HUDEP-2 (cell line): ENCODE measurements at regions not wholly inside any gene's neighbourhood (a gene's known extent, or its start where the extent isn't known, plus 50 kb on each side); places are given as distances from the start of the nearest gene placed in this dataset.

Experiments used
- DNase-seq, 76 experiments: peaks; one replicate each; lab custom pipeline; 2025; ENCODE audit not compliant: unreplicated experiment in 76 of 76; lab: John Stamatoyannopoulos, UW

GRCh38 chr13:105073041-105073440, 1462.4 kb downstream of the EFNB2 start:
- no peak for DNase-seq

- DNase-seq = no peak
Observed at GRCh38 chr13:105070452-105070851, 1465.0 kb downstream of the EFNB2 start.

GRCh38 chr13:105069106-105069505, 1466.4 kb downstream of the EFNB2 start:
- no peak for DNase-seq

GRCh38 chr13:105063676-105064075, 1471.8 kb downstream of the EFNB2 start:
- DNase-seq = no peak

GRCh38 chr13:105059786-105060185, 1475.7 kb downstream of the EFNB2 start:
- no peak for DNase-seq

GRCh38 chr13:105058517-105058916, 1476.9 kb downstream of the EFNB2 start:
- no peak for DNase-seq

- no peak for DNase-seq
Observed at GRCh38 chr13:105052711-105053110, 1482.8 kb downstream of the EFNB2 start.

GRCh38 chr13:105050686-105051085, 1484.8 kb downstream of the EFNB2 start:
- no peak for DNase-seq

- DNase-seq = no peak
Observed at GRCh38 chr13:105048677-105049076, 1486.8 kb downstream of the EFNB2 start.

- DNase-seq = peak in 1 of 76 experiments; percentile 2
Observed at GRCh38 chr13:105047676-105048295, 1487.7 kb downstream of the EFNB2 start.

- DNase-seq = no peak
Observed at GRCh38 chr13:105037110-105037509, 1498.4 kb downstream of the EFNB2 start.

- DNase-seq = no peak
Observed at GRCh38 chr13:105035092-105035491, 1500.4 kb downstream of the EFNB2 start.

GRCh38 chr13:105033999-105034398, 1501.5 kb downstream of the EFNB2 start:
- DNase-seq = no peak

GRCh38 chr13:105031306-105031705, 1504.2 kb downstream of the EFNB2 start:
- DNase-seq = no peak

GRCh38 chr13:105030851-105031250, 1504.6 kb downstream of the EFNB2 start:
- no peak for DNase-seq

GRCh38 chr13:105019073-105019472, 1516.4 kb downstream of the EFNB2 start:
- DNase-seq = no peak

GRCh38 chr13:105016266-105016665, 1519.2 kb downstream of the EFNB2 start:
- DNase-seq = no peak

- no peak for DNase-seq
Observed at GRCh38 chr13:105008604-105009003, 1526.9 kb downstream of the EFNB2 start.

GRCh38 chr13:105007166-105007808, 1528.2 kb downstream of the EFNB2 start:
- DNase-seq = peak in 1 of 76 experiments; percentile 10

- no peak for DNase-seq
Observed at GRCh38 chr13:104996022-104996421, 1539.4 kb downstream of the EFNB2 start.

GRCh38 chr13:104993708-104994107, 1541.8 kb downstream of the EFNB2 start:
- DNase-seq = peak in 3 of 76 experiments; percentile 1 to 28 (median 4)

GRCh38 chr13:104987621-104988020, 1547.8 kb downstream of the EFNB2 start:
- no peak for DNase-seq
